WTC11 (cell line): ENCODE measurements at regions not wholly inside any gene's neighbourhood (a gene's known extent, or its start where the extent isn't known, plus 50 kb on each side); places are given as distances from the start of the nearest gene placed in this dataset.

Source experiments
- ATAC-seq: fragments of 200-7000 bp; cut with Tn5 transposase; 2 replicates; pipeline ENCODE4 v1.10.0; 2021; ENCODE audit warnings: mild to moderate bottlenecking, moderate library complexity
- CTCF ChIA-PET: fragments of 300-600 bp; sonication (Branson Sonifier 250); formaldehyde crosslinking; loops from one replicate; lab custom pipeline; 2021; ENCODE audit warnings: antibody characterized with exemption; lab: Charles Lee
- POLR2A ChIA-PET: fragments of 350-600 bp; sonication (Branson Sonifier 250); formaldehyde crosslinking; loops from one replicate; lab custom pipeline; 2021; ENCODE audit warnings: antibody characterized with exemption; lab: Charles Lee
- DNase-seq: peaks from one replicate; pipeline ENCODE4 v3.0.0; 2021; ENCODE audit warnings: low spot score
- H3K27ac Mint-ChIP-seq: 2 replicates; pipeline ENCODE4 v1.8.0; 2021; ENCODE audit warnings: mixed read lengths
- H3K27me3 Mint-ChIP-seq: 2 replicates; pipeline ENCODE4 v1.8.0; 2021; ENCODE audit warnings: low read depth, mild to moderate bottlenecking, moderate library complexity, mixed read lengths
- H3K36me3 Mint-ChIP-seq: 2 replicates; pipeline ENCODE4 v1.8.0; 2021; ENCODE audit warnings: mixed read lengths
- H3K4me1 Mint-ChIP-seq: 2 replicates; pipeline ENCODE4 v1.8.0; 2022; ENCODE audit warnings: mixed read lengths
- H3K4me3 Mint-ChIP-seq: 2 replicates; pipeline ENCODE4 v1.8.0; 2021; ENCODE audit warnings: mild to moderate bottlenecking, moderate library complexity, mixed read lengths
- H3K9me3 Mint-ChIP-seq: 2 replicates; pipeline ENCODE4 v1.8.0; 2021; ENCODE audit warnings: mixed read lengths
- EMX1 ChIP-seq: fragments of 250-450 bp; sonication (Bioruptor Pico); IDR thresholded peaks from 2 replicates; pipeline ENCODE4 v1.8.0; 2021; ENCODE audit warnings: mild to moderate bottlenecking
- HMGA2 ChIP-seq: fragments of 250-450 bp; sonication (Bioruptor Pico); IDR thresholded peaks from 2 replicates; pipeline ENCODE4 v1.4.0; 2021; ENCODE audit warnings: mild to moderate bottlenecking, moderate library complexity
- JUN ChIP-seq: sonication (generic); formaldehyde crosslinking; IDR thresholded peaks from 2 replicates; pipeline ENCODE4 v1.8.0; 2023; ENCODE audit warnings: mild to moderate bottlenecking, missing genetic modification reagents
- KAT7 ChIP-seq: sonication (generic); formaldehyde crosslinking; IDR thresholded peaks from 2 replicates; pipeline ENCODE4 v1.8.1; 2023; ENCODE audit warnings: missing genetic modification reagents, mild to moderate bottlenecking, borderline replicate concordance
- NR1H2 ChIP-seq: sonication (generic); formaldehyde crosslinking; IDR thresholded peaks from 2 replicates; pipeline ENCODE4 v1.9.0; 2021; ENCODE audit warnings: mild to moderate bottlenecking, moderate library complexity, missing genetic modification reagents
- PRRX2 ChIP-seq: fragments of 250-450 bp; sonication (Bioruptor Pico); IDR thresholded peaks from 2 replicates; pipeline ENCODE4 v1.8.0; 2021; ENCODE audit warnings: mild to moderate bottlenecking
- TCF7 ChIP-seq: sonication (generic); formaldehyde crosslinking; IDR thresholded peaks from 2 replicates; pipeline ENCODE4 v1.8.0; 2022; ENCODE audit warnings: mild to moderate bottlenecking, low read depth, missing genetic modification reagents, moderate library complexity
- TEAD1 ChIP-seq: sonication (generic); formaldehyde crosslinking; IDR thresholded peaks from 2 replicates; pipeline ENCODE4 v1.8.0; 2022; ENCODE audit warnings: mild to moderate bottlenecking, missing genetic modification reagents
- ZNF138 ChIP-seq: sonication (generic); formaldehyde crosslinking; conservative IDR thresholded peaks from 2 replicates; pipeline ENCODE4 v1.8.1; 2022; ENCODE audit warnings: mild to moderate bottlenecking, moderate library complexity, missing genetic modification reagents
- ZNF232 ChIP-seq: sonication (generic); formaldehyde crosslinking; IDR thresholded peaks from 2 replicates; pipeline ENCODE4 v1.8.0; 2022; ENCODE audit warnings: mild to moderate bottlenecking, missing genetic modification reagents
- ZNF263 ChIP-seq: sonication (generic); formaldehyde crosslinking; IDR thresholded peaks from 2 replicates; pipeline ENCODE4 v1.8.1; 2022; ENCODE audit warnings: low read depth, mild to moderate bottlenecking, moderate library complexity, missing genetic modification reagents
- ZNF396 ChIP-seq: fragments of 250-450 bp; sonication (Bioruptor Pico); IDR thresholded peaks from 2 replicates; pipeline ENCODE4 v1.8.0; 2021; ENCODE audit warnings: mild to moderate bottlenecking, moderate library complexity, borderline replicate concordance
- TF ChIP-seq, protein P1 (sequence below): fragments of 250-450 bp; sonication (Bioruptor Pico); conservative IDR thresholded peaks from 2 replicates; pipeline ENCODE4 v1.9.0; 2021; ENCODE audit warnings: mild to moderate bottlenecking
- TF ChIP-seq, protein P2 (sequence below): sonication (generic); formaldehyde crosslinking; IDR thresholded peaks from 2 replicates; pipeline ENCODE4 v1.8.0; 2023; ENCODE audit warnings: mild to moderate bottlenecking, missing genetic modification reagents
- TF ChIP-seq, protein P3 (sequence below): sonication (generic); formaldehyde crosslinking; IDR thresholded peaks from 2 replicates; pipeline ENCODE4 v1.8.0; 2023; ENCODE audit warnings: missing genetic modification reagents, mild to moderate bottlenecking, borderline replicate concordance
- TF ChIP-seq, protein P4 (sequence below): fragments of 200-600 bp; IDR thresholded peaks from 2 replicates; pipeline ENCODE4 v1.8.0; 2022; ENCODE audit warnings: antibody characterized with exemption
- TF ChIP-seq, protein P5 (sequence below): sonication (generic); formaldehyde crosslinking; IDR thresholded peaks from 2 replicates; pipeline ENCODE4 v1.8.1; 2022; ENCODE audit warnings: mild to moderate bottlenecking, missing genetic modification reagents, moderate library complexity, borderline replicate concordance
- TF ChIP-seq, protein P6 (sequence below): sonication (generic); formaldehyde crosslinking; IDR thresholded peaks from 2 replicates; pipeline ENCODE4 v1.8.1; 2023; ENCODE audit warnings: mild to moderate bottlenecking, missing genetic modification reagents, moderate library complexity
- TF ChIP-seq, protein P7 (sequence below): sonication (generic); formaldehyde crosslinking; IDR thresholded peaks from 2 replicates; pipeline ENCODE4 v1.8.0; 2022; ENCODE audit warnings: mild to moderate bottlenecking, missing genetic modification reagents

DNA sequence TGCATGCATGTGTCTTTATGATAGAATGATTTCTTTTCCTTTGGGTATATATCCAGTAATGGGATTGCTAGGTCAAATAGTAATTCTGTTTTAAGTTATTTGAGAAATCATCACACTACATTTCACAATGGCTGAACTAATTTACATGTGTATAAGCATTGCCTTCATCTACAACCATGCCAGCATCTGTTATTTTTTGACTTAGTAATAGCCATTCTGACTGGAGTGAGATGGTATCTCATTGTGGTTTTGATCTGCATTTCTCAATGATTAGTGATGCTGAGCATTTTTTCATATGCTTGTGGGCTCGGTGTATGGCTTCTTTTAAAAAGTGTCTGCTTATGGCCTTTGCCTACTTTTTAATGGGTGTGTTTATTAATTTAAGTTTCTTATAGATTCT is 102.3 kb upstream of the CCDC112 start:
- DNase-seq: no peak
- no peaks in the 10 kb centered on the region for H3K36me3 Mint-ChIP-seq
- no peak for ATAC-seq
- H3K9me3 Mint-ChIP-seq: peaks cover 20% of the 10 kb centered on the region
- ChIA-PET CTCF (no interaction called here), POLR2A (no interaction called here)
- TF ChIP-seq ZNF263 (CRISPR knock-in tag) (no peak), PRRX2 (CRISPR knock-in tag) (no peak), ZNF138 (CRISPR knock-in tag) (no peak), TCF7 (CRISPR knock-in tag) (no peak), HMGA2 (CRISPR knock-in tag) (no peak), EMX1 (CRISPR knock-in tag) (no peak), NR1H2 (CRISPR knock-in tag) (no peak), TEAD1 (CRISPR knock-in tag) (no peak), ZNF396 (CRISPR knock-in tag) (no peak), KAT7 (CRISPR knock-in tag) (no peak), JUN (CRISPR knock-in tag) (no peak), ZNF232 (CRISPR knock-in tag) (no peak)
- TF ChIP-seq, protein P1, sequence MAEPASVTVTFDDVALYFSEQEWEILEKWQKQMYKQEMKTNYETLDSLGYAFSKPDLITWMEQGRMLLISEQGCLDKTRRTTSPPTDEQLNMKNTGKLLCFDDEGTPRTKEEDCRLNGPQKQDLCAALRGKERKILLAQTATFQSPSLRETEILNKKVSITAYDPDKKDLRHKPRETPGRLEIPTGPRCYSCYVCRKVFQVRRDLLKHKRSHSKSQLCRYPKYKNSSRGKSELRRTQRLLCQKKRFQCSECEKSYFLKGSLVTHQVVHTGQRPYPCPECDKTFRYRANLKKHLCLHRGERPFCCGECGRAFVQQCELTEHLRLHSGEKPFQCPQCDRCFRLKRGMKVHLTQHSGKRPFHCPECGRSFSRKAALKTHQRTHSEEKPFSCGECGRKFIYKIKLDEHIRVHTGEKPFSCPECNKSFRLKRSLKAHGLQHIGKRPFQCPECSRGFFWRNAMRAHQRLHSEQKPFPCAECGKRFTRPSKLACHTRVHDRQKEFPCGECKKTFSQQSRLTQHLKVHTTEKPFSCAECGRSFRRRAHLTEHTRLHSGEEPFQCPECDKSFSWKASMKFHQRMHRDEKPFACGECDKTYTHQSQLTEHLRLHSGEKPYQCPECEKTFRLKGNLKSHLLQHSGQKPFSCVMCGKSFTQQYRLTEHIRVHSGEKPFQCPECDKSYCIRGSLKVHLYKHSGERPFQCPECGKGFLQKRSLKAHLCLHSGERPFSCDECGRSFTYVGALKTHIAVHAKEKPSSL (CRISPR knock-in tag): no peak
- TF ChIP-seq, protein P2, sequence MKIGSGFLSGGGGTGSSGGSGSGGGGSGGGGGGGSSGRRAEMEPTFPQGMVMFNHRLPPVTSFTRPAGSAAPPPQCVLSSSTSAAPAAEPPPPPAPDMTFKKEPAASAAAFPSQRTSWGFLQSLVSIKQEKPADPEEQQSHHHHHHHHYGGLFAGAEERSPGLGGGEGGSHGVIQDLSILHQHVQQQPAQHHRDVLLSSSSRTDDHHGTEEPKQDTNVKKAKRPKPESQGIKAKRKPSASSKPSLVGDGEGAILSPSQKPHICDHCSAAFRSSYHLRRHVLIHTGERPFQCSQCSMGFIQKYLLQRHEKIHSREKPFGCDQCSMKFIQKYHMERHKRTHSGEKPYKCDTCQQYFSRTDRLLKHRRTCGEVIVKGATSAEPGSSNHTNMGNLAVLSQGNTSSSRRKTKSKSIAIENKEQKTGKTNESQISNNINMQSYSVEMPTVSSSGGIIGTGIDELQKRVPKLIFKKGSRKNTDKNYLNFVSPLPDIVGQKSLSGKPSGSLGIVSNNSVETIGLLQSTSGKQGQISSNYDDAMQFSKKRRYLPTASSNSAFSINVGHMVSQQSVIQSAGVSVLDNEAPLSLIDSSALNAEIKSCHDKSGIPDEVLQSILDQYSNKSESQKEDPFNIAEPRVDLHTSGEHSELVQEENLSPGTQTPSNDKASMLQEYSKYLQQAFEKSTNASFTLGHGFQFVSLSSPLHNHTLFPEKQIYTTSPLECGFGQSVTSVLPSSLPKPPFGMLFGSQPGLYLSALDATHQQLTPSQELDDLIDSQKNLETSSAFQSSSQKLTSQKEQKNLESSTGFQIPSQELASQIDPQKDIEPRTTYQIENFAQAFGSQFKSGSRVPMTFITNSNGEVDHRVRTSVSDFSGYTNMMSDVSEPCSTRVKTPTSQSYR: no peak
- TF ChIP-seq, protein P3, sequence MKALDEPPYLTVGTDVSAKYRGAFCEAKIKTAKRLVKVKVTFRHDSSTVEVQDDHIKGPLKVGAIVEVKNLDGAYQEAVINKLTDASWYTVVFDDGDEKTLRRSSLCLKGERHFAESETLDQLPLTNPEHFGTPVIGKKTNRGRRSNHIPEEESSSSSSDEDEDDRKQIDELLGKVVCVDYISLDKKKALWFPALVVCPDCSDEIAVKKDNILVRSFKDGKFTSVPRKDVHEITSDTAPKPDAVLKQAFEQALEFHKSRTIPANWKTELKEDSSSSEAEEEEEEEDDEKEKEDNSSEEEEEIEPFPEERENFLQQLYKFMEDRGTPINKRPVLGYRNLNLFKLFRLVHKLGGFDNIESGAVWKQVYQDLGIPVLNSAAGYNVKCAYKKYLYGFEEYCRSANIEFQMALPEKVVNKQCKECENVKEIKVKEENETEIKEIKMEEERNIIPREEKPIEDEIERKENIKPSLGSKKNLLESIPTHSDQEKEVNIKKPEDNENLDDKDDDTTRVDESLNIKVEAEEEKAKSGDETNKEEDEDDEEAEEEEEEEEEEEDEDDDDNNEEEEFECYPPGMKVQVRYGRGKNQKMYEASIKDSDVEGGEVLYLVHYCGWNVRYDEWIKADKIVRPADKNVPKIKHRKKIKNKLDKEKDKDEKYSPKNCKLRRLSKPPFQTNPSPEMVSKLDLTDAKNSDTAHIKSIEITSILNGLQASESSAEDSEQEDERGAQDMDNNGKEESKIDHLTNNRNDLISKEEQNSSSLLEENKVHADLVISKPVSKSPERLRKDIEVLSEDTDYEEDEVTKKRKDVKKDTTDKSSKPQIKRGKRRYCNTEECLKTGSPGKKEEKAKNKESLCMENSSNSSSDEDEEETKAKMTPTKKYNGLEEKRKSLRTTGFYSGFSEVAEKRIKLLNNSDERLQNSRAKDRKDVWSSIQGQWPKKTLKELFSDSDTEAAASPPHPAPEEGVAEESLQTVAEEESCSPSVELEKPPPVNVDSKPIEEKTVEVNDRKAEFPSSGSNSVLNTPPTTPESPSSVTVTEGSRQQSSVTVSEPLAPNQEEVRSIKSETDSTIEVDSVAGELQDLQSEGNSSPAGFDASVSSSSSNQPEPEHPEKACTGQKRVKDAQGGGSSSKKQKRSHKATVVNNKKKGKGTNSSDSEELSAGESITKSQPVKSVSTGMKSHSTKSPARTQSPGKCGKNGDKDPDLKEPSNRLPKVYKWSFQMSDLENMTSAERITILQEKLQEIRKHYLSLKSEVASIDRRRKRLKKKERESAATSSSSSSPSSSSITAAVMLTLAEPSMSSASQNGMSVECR (CRISPR knock-in tag): no peak
- TF ChIP-seq, protein P4, sequence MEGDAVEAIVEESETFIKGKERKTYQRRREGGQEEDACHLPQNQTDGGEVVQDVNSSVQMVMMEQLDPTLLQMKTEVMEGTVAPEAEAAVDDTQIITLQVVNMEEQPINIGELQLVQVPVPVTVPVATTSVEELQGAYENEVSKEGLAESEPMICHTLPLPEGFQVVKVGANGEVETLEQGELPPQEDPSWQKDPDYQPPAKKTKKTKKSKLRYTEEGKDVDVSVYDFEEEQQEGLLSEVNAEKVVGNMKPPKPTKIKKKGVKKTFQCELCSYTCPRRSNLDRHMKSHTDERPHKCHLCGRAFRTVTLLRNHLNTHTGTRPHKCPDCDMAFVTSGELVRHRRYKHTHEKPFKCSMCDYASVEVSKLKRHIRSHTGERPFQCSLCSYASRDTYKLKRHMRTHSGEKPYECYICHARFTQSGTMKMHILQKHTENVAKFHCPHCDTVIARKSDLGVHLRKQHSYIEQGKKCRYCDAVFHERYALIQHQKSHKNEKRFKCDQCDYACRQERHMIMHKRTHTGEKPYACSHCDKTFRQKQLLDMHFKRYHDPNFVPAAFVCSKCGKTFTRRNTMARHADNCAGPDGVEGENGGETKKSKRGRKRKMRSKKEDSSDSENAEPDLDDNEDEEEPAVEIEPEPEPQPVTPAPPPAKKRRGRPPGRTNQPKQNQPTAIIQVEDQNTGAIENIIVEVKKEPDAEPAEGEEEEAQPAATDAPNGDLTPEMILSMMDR: no peak
- TF ChIP-seq, protein P5, sequence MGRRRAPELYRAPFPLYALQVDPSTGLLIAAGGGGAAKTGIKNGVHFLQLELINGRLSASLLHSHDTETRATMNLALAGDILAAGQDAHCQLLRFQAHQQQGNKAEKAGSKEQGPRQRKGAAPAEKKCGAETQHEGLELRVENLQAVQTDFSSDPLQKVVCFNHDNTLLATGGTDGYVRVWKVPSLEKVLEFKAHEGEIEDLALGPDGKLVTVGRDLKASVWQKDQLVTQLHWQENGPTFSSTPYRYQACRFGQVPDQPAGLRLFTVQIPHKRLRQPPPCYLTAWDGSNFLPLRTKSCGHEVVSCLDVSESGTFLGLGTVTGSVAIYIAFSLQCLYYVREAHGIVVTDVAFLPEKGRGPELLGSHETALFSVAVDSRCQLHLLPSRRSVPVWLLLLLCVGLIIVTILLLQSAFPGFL (CRISPR knock-in tag): no peak
- TF ChIP-seq, protein P6, sequence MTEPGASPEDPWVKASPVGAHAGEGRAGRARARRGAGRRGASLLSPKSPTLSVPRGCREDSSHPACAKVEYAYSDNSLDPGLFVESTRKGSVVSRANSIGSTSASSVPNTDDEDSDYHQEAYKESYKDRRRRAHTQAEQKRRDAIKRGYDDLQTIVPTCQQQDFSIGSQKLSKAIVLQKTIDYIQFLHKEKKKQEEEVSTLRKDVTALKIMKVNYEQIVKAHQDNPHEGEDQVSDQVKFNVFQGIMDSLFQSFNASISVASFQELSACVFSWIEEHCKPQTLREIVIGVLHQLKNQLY (CRISPR knock-in tag): no peak
- TF ChIP-seq, protein P7, sequence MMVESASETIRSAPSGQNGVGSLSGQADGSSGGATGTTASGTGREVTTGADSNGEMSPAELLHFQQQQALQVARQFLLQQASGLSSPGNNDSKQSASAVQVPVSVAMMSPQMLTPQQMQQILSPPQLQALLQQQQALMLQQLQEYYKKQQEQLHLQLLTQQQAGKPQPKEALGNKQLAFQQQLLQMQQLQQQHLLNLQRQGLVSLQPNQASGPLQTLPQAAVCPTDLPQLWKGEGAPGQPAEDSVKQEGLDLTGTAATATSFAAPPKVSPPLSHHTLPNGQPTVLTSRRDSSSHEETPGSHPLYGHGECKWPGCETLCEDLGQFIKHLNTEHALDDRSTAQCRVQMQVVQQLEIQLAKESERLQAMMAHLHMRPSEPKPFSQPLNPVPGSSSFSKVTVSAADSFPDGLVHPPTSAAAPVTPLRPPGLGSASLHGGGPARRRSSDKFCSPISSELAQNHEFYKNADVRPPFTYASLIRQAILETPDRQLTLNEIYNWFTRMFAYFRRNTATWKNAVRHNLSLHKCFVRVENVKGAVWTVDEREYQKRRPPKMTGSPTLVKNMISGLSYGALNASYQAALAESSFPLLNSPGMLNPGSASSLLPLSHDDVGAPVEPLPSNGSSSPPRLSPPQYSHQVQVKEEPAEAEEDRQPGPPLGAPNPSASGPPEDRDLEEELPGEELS: no peak
- H3K27me3 Mint-ChIP-seq: no peaks in the 10 kb centered on the region
- H3K4me1 Mint-ChIP-seq: no peaks in the 10 kb centered on the region
- no peak overlapping the region for H3K27ac Mint-ChIP-seq
- no peak overlapping the region for H3K4me3 Mint-ChIP-seq
